ENCODE measurements at regions not wholly inside any gene's neighbourhood (a gene's known extent, or its start where the extent isn't known, plus 50 kb on each side); places are given as distances from the start of the nearest gene placed in this dataset.

GRCh38 chr12:125688881-125689280 is 623.6 kb downstream of the AACS start:
- Mint-ChIP-seq H3K4me1 (no peaks in the 10 kb centered on the region), H3K36me3 (no peaks in the 10 kb centered on the region), H3K27me3 (ENCODE audit: low read depth in 2 of 2) (no peaks in the 10 kb centered on the region), H3K27ac (no peak overlapping the region), H3K4me3 (no peak overlapping the region), H3K9me3 (no peaks in the 10 kb centered on the region)
- Histone ChIP-seq H3K27me3 (ENCODE audit: control insufficient read depth, insufficient read depth, low read length) (no peaks in the 10 kb centered on the region), H3K9me3 (ENCODE audit: control insufficient read depth, insufficient read depth, low read length) (no peaks in the 10 kb centered on the region), H3K4me1 (ENCODE audit: control insufficient read depth, insufficient read depth, low read length) (no peaks in the 10 kb centered on the region), H3K36me3 (ENCODE audit: control insufficient read depth, insufficient read depth, low read length) (no peaks in the 10 kb centered on the region), H3K4me3 (ENCODE audit: low read length) (no peak overlapping the region), H3K27ac (ENCODE audit: low read length) (no peak overlapping the region)
- no peak for ATAC-seq
- intact Hi-C loops (cut with micrococcal nuclease), result no loop called here
- TF ChIP-seq CTCF (IDR thresholded peaks at IDR 0.05), result no peak
- no peak for DNase-seq
- WGBS (ENCODE audit: insufficient coverage), result 94% methylated on average over 5 of the region's 5 CpGs

- TF ChIP-seq CTCF (IDR thresholded peaks at IDR 0.05), result no peak
- H3K4me3 ChIP-seq (ENCODE audit: low read length), result no peak overlapping the region
- Mint-ChIP-seq H3K27me3 (ENCODE audit: low read depth in 2 of 2) (no peaks in the 10 kb centered on the region), H3K4me1 (no peaks in the 10 kb centered on the region), H3K27ac (no peak overlapping the region), H3K9me3 (no peaks in the 10 kb centered on the region), H3K4me3 (no peak overlapping the region), H3K36me3 (no peaks in the 10 kb centered on the region)
- ATAC-seq (no peak), DNase-seq (no peak)
- intact Hi-C loops (cut with micrococcal nuclease), result no loop called here
- H3K27ac ChIP-seq (ENCODE audit: low read length), result no peak overlapping the region
- 76% methylated on average over 18 of the region's 18 CpGs for WGBS (ENCODE audit: insufficient coverage)
- H3K27me3 ChIP-seq (ENCODE audit: control insufficient read depth, insufficient read depth, low read length), result no peaks in the 10 kb centered on the region
- H3K4me1 ChIP-seq (ENCODE audit: control insufficient read depth, insufficient read depth, low read length), result no peaks in the 10 kb centered on the region
- H3K36me3 ChIP-seq (ENCODE audit: control insufficient read depth, insufficient read depth, low read length), result no peaks in the 10 kb centered on the region
- no peaks in the 10 kb centered on the region for H3K9me3 ChIP-seq (ENCODE audit: control insufficient read depth, insufficient read depth, low read length)
Observed at GRCh38 chr12:125689576-125690410, 624.6 kb downstream of the AACS start.

GRCh38 chr12:125690841-125691240 is 625.6 kb downstream of the AACS start:
- Histone ChIP-seq H3K9me3 (ENCODE audit: control insufficient read depth, insufficient read depth, low read length) (no peaks in the 10 kb centered on the region), H3K4me1 (ENCODE audit: control insufficient read depth, insufficient read depth, low read length) (no peaks in the 10 kb centered on the region), H3K36me3 (ENCODE audit: control insufficient read depth, insufficient read depth, low read length) (no peaks in the 10 kb centered on the region), H3K4me3 (ENCODE audit: low read length) (no peak overlapping the region), H3K27me3 (ENCODE audit: control insufficient read depth, insufficient read depth, low read length) (no peaks in the 10 kb centered on the region), H3K27ac (ENCODE audit: low read length) (no peak overlapping the region)
- WGBS (ENCODE audit: insufficient coverage), result 88% methylated on average over 9 of the region's 9 CpGs
- no peak for TF ChIP-seq CTCF (IDR thresholded peaks at IDR 0.05)
- Mint-ChIP-seq H3K27me3 (ENCODE audit: low read depth in 2 of 2) (peaks cover 0 to 2% of the 10 kb centered on the region in 2 donors), H3K9me3 (no peaks in the 10 kb centered on the region), H3K4me1 (no peaks in the 10 kb centered on the region), H3K27ac (no peak overlapping the region), H3K4me3 (no peak overlapping the region), H3K36me3 (no peaks in the 10 kb centered on the region)
- DNase-seq, result no peak
- intact Hi-C loops (cut with micrococcal nuclease), result no loop called here
- no peak for ATAC-seq

- no peaks in the 10 kb centered on the region for H3K4me1 Mint-ChIP-seq
- intact Hi-C loops (cut with micrococcal nuclease), result no loop called here
- no peaks in the 10 kb centered on the region for H3K36me3 Mint-ChIP-seq
- no peak overlapping the region for H3K27ac ChIP-seq (ENCODE audit: low read length)
- H3K27me3 Mint-ChIP-seq (ENCODE audit: low read depth in 2 of 2), result peaks cover 0 to 2% of the 10 kb centered on the region in 2 donors
- H3K36me3 ChIP-seq (ENCODE audit: control insufficient read depth, insufficient read depth, low read length), result no peaks in the 10 kb centered on the region
- WGBS (ENCODE audit: insufficient coverage), result 78% methylated on average over 2 of the region's 2 CpGs
- peaks cover 0 to 3% of the 10 kb centered on the region in 2 donors for H3K9me3 Mint-ChIP-seq
- no peaks in the 10 kb centered on the region for H3K27me3 ChIP-seq (ENCODE audit: control insufficient read depth, insufficient read depth, low read length)
- DNase-seq (no peak), ATAC-seq (no peak)
- no peaks in the 10 kb centered on the region for H3K4me1 ChIP-seq (ENCODE audit: control insufficient read depth, insufficient read depth, low read length)
- no peak overlapping the region for H3K4me3 ChIP-seq (ENCODE audit: low read length)
- no peak overlapping the region for H3K4me3 Mint-ChIP-seq
- no peak for TF ChIP-seq CTCF (IDR thresholded peaks at IDR 0.05)
- no peaks in the 10 kb centered on the region for H3K9me3 ChIP-seq (ENCODE audit: control insufficient read depth, insufficient read depth, low read length)
- no peak overlapping the region for H3K27ac Mint-ChIP-seq
Observed at GRCh38 chr12:125696054-125696453, 630.8 kb downstream of the AACS start.

Measured in natural killer cell (primary cell).